HepG2 (cell line): ENCODE measurements at regions not wholly inside any gene's neighbourhood (a gene's known extent, or its start where the extent isn't known, plus 50 kb on each side); places are given as distances from the start of the nearest gene placed in this dataset.

ENCODE experiments used
- ATAC-seq: fragments of 200-7000 bp; cut with Tn5 transposase; 3 replicates; pipeline ENCODE4 v1.9.1; 2020; ENCODE audit warnings: mild to moderate bottlenecking, moderate library complexity
- BruUV-seq: library from RNA; stranded (reverse); fragments of 400-500 nt; replicated peaks from 2 replicates; lab custom pipeline; 2021; lab: Mats Ljungman, UMichigan
- CTCF ChIA-PET: fragments of 300-600 bp; formaldehyde crosslinking; extraction: SDS; loops from one replicate; lab custom pipeline; 2021; ENCODE audit warnings: low total read pairs, inconsistent platforms, low intra/inter-chr PET ratio; lab: Yijun Ruan, JAX
- POLR2A ChIA-PET: fragments of 350-600 bp; sonication (Branson Sonifier 250); formaldehyde crosslinking; loops from one replicate; lab custom pipeline; 2020; ENCODE audit warnings: antibody characterized with exemption, inconsistent platforms; lab: Yijun Ruan, JAX
- DNase-seq: peaks from one replicate; pipeline ENCODE4 v3.0.0-alpha.2; 2015; ENCODE audit warnings: low spot score
- FAIRE-seq: peaks from 3 replicates; lab custom pipeline; 2011; peaks lifted over from hg19 to GRCh38; lab: Jason Lieb, UNC
- H2AFZ ChIP-seq: one replicate; pipeline ENCODE4 v1.6.1; 2011; ENCODE audit warnings: low read length, inconsistent platforms
- H3K27ac ChIP-seq: fragments of 300-600 bp; 3 replicates; pipeline ENCODE4 v1.8.0; 2011; ENCODE audit warnings: mixed run types, mild to moderate bottlenecking, mixed read lengths, low read length, inconsistent platforms; ENCODE audit not compliant: insufficient read depth; ENCODE audit errors: extremely low read length
- H3K27me3 ChIP-seq, 2 experiments: fragments of 200-600 bp in 1 of 2; 2 replicates in 1 of 2; 3 replicates in 1 of 2; pipeline versions ENCODE4 v1.6.0 to v1.8.0; 2011; ENCODE audit warnings: low read length in 2 of 2, mild to moderate bottlenecking in 2 of 2, moderate library complexity in 2 of 2, inconsistent platforms in 1 of 2; ENCODE audit not compliant: insufficient read depth in 2 of 2, control insufficient read depth in 1 of 2
- H3K36me3 ChIP-seq, 2 experiments: fragments of 200-600 bp in 1 of 2; replicated peaks in 1 of 2; 2 replicates in 1 of 2; 3 replicates in 1 of 2; pipeline versions ENCODE4 v1.5.1 to v1.8.0; 2011; ENCODE audit warnings: low read length in 2 of 2, inconsistent platforms in 1 of 2; ENCODE audit not compliant: insufficient read depth in 2 of 2, control insufficient read depth in 1 of 2
- H3K4me1 ChIP-seq: 2 replicates; pipeline ENCODE4 v1.5.1; 2012; ENCODE audit warnings: low read length, inconsistent platforms; ENCODE audit not compliant: insufficient read depth
- H3K4me2 ChIP-seq: 2 replicates; pipeline ENCODE4 v1.6.0; 2011; ENCODE audit warnings: low read depth, low read length, inconsistent platforms
- H3K4me3 ChIP-seq, 3 experiments: fragments of 200-600 bp in 1 of 3; sonication (generic), shearing (Covaris generic) in 1 of 3; replicated peaks in 1 of 3; 2 replicates each; pipeline ENCODE4 v1.5.1; 2011 to 2016; ENCODE audit warnings: low read length in 3 of 3, inconsistent platforms in 2 of 3, low read depth in 2 of 3, mild to moderate bottlenecking in 2 of 3, control low read depth in 1 of 3, mixed read lengths in 1 of 3; ENCODE audit not compliant: insufficient read depth in 1 of 3
- H3K79me2 ChIP-seq: one replicate; pipeline ENCODE4 v1.6.1; 2011; ENCODE audit warnings: low read length, inconsistent platforms; ENCODE audit not compliant: insufficient read depth
- H3K9ac ChIP-seq: 2 replicates; pipeline ENCODE4 v1.6.0; 2011; ENCODE audit warnings: mild to moderate bottlenecking, low read depth, low read length, inconsistent platforms; ENCODE audit not compliant: insufficient read depth
- H3K9me3 ChIP-seq: 2 replicates; pipeline ENCODE4 v1.5.1; 2012; ENCODE audit warnings: mild to moderate bottlenecking, low read length
- H4K20me1 ChIP-seq: 2 replicates; pipeline ENCODE4 v1.6.0; 2011; ENCODE audit warnings: inconsistent platforms, mild to moderate bottlenecking, low read length, moderate library complexity; ENCODE audit not compliant: insufficient read depth
- JARID2 ChIP-seq: sonication (generic); formaldehyde crosslinking; IDR thresholded peaks from 2 replicates; pipeline ENCODE4 v1.8.1; 2023; ENCODE audit warnings: missing genetic modification reagents, inconsistent platforms; ENCODE audit not compliant: insufficient replicate concordance
- MIER2 ChIP-seq: IDR thresholded peaks from 2 replicates; pipeline ENCODE4 v1.6.1; 2016; ENCODE audit warnings: missing biosample characterization, missing genetic modification reagents
- NFIC ChIP-seq: IDR thresholded peaks from 2 replicates; pipeline ENCODE4 v1.6.1; 2012; ENCODE audit warnings: mild to moderate bottlenecking, low read length, inconsistent platforms
- PAX8 ChIP-seq: sonication (generic); formaldehyde crosslinking; IDR thresholded peaks from 2 replicates; pipeline ENCODE4 v1.8.0; 2022; ENCODE audit warnings: mild to moderate bottlenecking, missing genetic modification reagents, borderline replicate concordance
- REXO4 ChIP-seq: sonication (generic); formaldehyde crosslinking; IDR thresholded peaks from 2 replicates; pipeline ENCODE4 v1.8.0; 2022; ENCODE audit warnings: missing genetic modification reagents, mild to moderate bottlenecking, borderline replicate concordance
- RFXAP ChIP-seq: sonication (generic); formaldehyde crosslinking; IDR thresholded peaks from 2 replicates; pipeline ENCODE4 v1.4.0; 2020; ENCODE audit warnings: missing genetic modification reagents, borderline replicate concordance
- SETDB1 ChIP-seq: sonication (generic); formaldehyde crosslinking; IDR thresholded peaks from 2 replicates; pipeline ENCODE4 v1.5.1; 2020; ENCODE audit warnings: missing genetic modification reagents, mild to moderate bottlenecking, borderline replicate concordance
- SRSF1 ChIP-seq: fragments of 200-400 bp; formaldehyde crosslinking; optimal IDR thresholded peaks from 2 replicates; pipeline ENCODE3; 2017; ENCODE audit warnings: mild to moderate bottlenecking, low read depth, low read length, moderate library complexity
- TGIF2 ChIP-seq: IDR thresholded peaks from 2 replicates; pipeline ENCODE4 v1.6.1; 2016; ENCODE audit warnings: control low read depth, missing compliant biosample characterization
- ZFP1 ChIP-seq: IDR thresholded peaks from 2 replicates; pipeline ENCODE4 v1.6.1; 2016
- ZFP36L2 ChIP-seq: sonication (generic); formaldehyde crosslinking; IDR thresholded peaks from 2 replicates; pipeline ENCODE4 v1.4.0; 2020; ENCODE audit warnings: missing genetic modification reagents
- ZNF235 ChIP-seq: sonication (generic); formaldehyde crosslinking; IDR thresholded peaks from 2 replicates; pipeline ENCODE4 v1.8.1; 2023; ENCODE audit warnings: mild to moderate bottlenecking, missing genetic modification reagents, borderline replicate concordance
- ZNF33A ChIP-seq: sonication (generic); formaldehyde crosslinking; IDR thresholded peaks from 2 replicates; pipeline ENCODE4 v1.5.1; 2020; ENCODE audit warnings: missing genetic modification reagents, mild to moderate bottlenecking, moderate library complexity, borderline replicate concordance
- ZSCAN29 ChIP-seq: sonication (generic); formaldehyde crosslinking; conservative IDR thresholded peaks from 2 replicates; pipeline ENCODE4 v1.4.0; 2020; ENCODE audit warnings: mild to moderate bottlenecking, missing genetic modification reagents
- WGBS: methylation state at CpG from one replicate; pipeline ENCODE4 v1.1.6; 2017; ENCODE audit warnings: low lambda C conversion rate; 5-methylcytosine and 5-hydroxymethylcytosine counted together
- in situ Hi-C: cut with HindIII; loops from 2 replicates; pipeline ENCODE4 v1.10.0; 2017; ENCODE audit warnings: low pct_unique_long_range_greater_than_20kb; ENCODE audit not compliant: extremely low pct_ligation_motif_present
- intact Hi-C: fragments of 100-400 bp; cut with micrococcal nuclease; formaldehyde crosslinking; loops from one replicate; pipeline ENCODE4 v1.10.0; 2022; ENCODE audit not compliant: unreplicated experiment
- TF ChIP-seq, protein P1 (sequence below): IDR thresholded peaks from 2 replicates; pipeline ENCODE4 v1.6.1; 2016; ENCODE audit warnings: low read depth
- TF ChIP-seq, protein P2 (sequence below), 2 experiments: fragments of 450-650 bp in 1 of 2; sonication (generic) in 1 of 2; formaldehyde crosslinking; IDR thresholded peaks; 2 replicates each; pipeline versions ENCODE4 v1.5.0 to v1.8.0; 2020 to 2022; ENCODE audit warnings: mild to moderate bottlenecking in 1 of 2, missing genetic modification reagents in 1 of 2
- TF ChIP-seq, protein P3 (sequence below): IDR thresholded peaks from 2 replicates; pipeline ENCODE4 v1.6.1; 2012; ENCODE audit warnings: inconsistent platforms

DNA sequence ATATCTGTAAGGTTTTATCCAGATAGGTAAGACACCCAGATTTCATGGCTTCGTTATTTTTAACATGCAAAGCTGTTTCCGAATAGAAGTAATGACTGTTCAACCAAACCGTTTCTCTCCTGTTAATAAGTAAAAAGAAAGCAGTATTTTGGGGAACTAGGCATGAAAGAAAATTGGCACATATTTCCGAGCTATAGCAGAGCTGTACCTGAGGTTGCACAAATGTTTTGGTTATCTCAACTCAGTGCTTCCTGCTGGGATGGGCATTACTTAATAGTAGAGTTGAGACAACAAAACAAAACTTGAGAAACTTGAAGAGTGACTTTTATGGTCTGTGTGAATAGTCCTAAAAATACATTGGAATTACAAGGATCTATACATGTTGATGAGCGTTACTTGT is 564.3 kb upstream of the SORCS1 start:
- no peak overlapping the region for H3K4me2 ChIP-seq
- FAIRE-seq (no peak), ATAC-seq (no peak), DNase-seq (no peak)
- POLR2A ChIA-PET, result no interaction called here
- no peak overlapping the region for H3K27ac ChIP-seq
- H2AFZ ChIP-seq, result no peak overlapping the region
- no peaks in the 10 kb centered on the region for H4K20me1 ChIP-seq
- in situ Hi-C loops, result no loop called here
- H3K36me3 ChIP-seq, result no peaks in the 10 kb centered on the region
- H3K27me3 ChIP-seq, result no peaks in the 10 kb centered on the region
- intact Hi-C loops, result no loop called here
- H3K4me3 ChIP-seq, result no peak overlapping the region
- H3K4me1 ChIP-seq, result no peaks in the 10 kb centered on the region
- WGBS, result 9% methylated on average over 5 of the region's 5 CpGs
- no peaks in the 10 kb centered on the region for H3K79me2 ChIP-seq
- TF ChIP-seq ZFP1 (CRISPR knock-in tag) (no peak), JARID2 (CRISPR knock-in tag) (no peak), MIER2 (CRISPR knock-in tag) (no peak), ZNF33A (CRISPR knock-in tag) (no peak)
- TF ChIP-seq, protein P1, sequence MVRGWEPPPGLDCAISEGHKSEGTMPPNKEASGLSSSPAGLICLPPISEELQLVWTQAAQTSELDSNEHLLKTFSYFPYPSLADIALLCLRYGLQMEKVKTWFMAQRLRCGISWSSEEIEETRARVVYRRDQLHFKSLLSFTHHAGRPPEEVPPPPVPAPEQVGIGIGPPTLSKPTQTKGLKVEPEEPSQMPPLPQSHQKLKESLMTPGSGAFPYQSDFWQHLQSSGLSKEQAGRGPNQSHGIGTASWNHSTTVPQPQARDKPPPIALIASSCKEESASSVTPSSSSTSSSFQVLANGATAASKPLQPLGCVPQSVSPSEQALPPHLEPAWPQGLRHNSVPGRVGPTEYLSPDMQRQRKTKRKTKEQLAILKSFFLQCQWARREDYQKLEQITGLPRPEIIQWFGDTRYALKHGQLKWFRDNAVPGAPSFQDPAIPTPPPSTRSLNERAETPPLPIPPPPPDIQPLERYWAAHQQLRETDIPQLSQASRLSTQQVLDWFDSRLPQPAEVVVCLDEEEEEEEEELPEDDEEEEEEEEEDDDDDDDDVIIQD (CRISPR knock-in tag), result no peak
- CTCF ChIA-PET, result no interaction called here
- no TSS peak for BruUV-seq
- H3K9ac ChIP-seq, result no peak overlapping the region
- peaks cover 96% of the 10 kb centered on the region for H3K9me3 ChIP-seq

GRCh38 chr10:107727767-107728317 is 563.3 kb upstream of the SORCS1 start:
- Histone ChIP-seq H3K27ac (no peak overlapping the region), H3K9me3 (peaks cover 95% of the 10 kb centered on the region), H3K9ac (no peak overlapping the region), H3K4me3 (no peak overlapping the region), H2AFZ (no peak overlapping the region), H3K27me3 (no peaks in the 10 kb centered on the region), H4K20me1 (no peaks in the 10 kb centered on the region), H3K4me2 (no peak overlapping the region), H3K4me1 (no peaks in the 10 kb centered on the region), H3K36me3 (no peaks in the 10 kb centered on the region), H3K79me2 (no peaks in the 10 kb centered on the region)
- intact Hi-C loops, result no loop called here
- CTCF ChIA-PET, result no interaction called here
- POLR2A ChIA-PET, result no interaction called here
- no TSS peak for BruUV-seq
- WGBS, result 1% methylated on average over 2 of the region's 2 CpGs
- ATAC-seq (no peak), DNase-seq (no peak), FAIRE-seq (no peak)
- in situ Hi-C loops, result no loop called here
- TF ChIP-seq SRSF1 (no peak), RFXAP (CRISPR knock-in tag) (no peak), REXO4 (CRISPR knock-in tag) (no peak), ZNF235 (CRISPR knock-in tag) (no peak), ZSCAN29 (CRISPR knock-in tag) (no peak), ZFP36L2 (CRISPR knock-in tag) (no peak), PAX8 (CRISPR knock-in tag) (no peak), TGIF2 (CRISPR knock-in tag) (no peak), NFIC (no peak), SETDB1 (no peak)
- TF ChIP-seq, protein P2, sequence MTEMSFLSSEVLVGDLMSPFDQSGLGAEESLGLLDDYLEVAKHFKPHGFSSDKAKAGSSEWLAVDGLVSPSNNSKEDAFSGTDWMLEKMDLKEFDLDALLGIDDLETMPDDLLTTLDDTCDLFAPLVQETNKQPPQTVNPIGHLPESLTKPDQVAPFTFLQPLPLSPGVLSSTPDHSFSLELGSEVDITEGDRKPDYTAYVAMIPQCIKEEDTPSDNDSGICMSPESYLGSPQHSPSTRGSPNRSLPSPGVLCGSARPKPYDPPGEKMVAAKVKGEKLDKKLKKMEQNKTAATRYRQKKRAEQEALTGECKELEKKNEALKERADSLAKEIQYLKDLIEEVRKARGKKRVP (CRISPR knock-in tag; IDR thresholded peaks at IDR 0.05), result no peak
- TF ChIP-seq, protein P3, sequence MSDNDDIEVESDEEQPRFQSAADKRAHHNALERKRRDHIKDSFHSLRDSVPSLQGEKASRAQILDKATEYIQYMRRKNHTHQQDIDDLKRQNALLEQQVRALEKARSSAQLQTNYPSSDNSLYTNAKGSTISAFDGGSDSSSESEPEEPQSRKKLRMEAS, result no peak
